Lower leg skin (tissue), 4 donors: ENCODE measurements at regions not wholly inside any gene's neighbourhood (a gene's known extent, or its start where the extent isn't known, plus 50 kb on each side); places are given as distances from the start of the nearest gene placed in this dataset.

ENCODE experiments used
- DNase-seq, 2 donors: peaks; one replicate each; pipeline ENCODE4 v3.0.0-alpha.2; 2019; ENCODE audit warnings: low spot score in 2 of 2
- H3K4me3 ChIP-seq: fragments of 200-600 bp; sonication (generic); 2 replicates; pipeline ENCODE4 v1.5.1; 2017; ENCODE audit warnings: mild to moderate bottlenecking, low read depth; ENCODE audit not compliant: poor library complexity, severe bottlenecking
- CTCF ChIP-seq, 3 donors: fragments of 450-650 bp; IDR thresholded peaks; one replicate each; pipeline ENCODE4 v1.5.1; 2016; ENCODE audit warnings: antibody characterized with exemption in 3 of 3, mild to moderate bottlenecking in 3 of 3, moderate library complexity in 2 of 3
- POLR2A ChIP-seq, 2 donors: fragments of 450-650 bp; IDR thresholded peaks; one replicate each; pipeline ENCODE4 v1.6.1; 2016 to 2017; ENCODE audit warnings: antibody characterized with exemption in 2 of 2, mild to moderate bottlenecking in 1 of 2, moderate library complexity in 1 of 2
- WGBS, 2 donors: methylation state at CpG; one replicate each; pipeline ENCODE4 v1.1.5; 2018; 5-methylcytosine and 5-hydroxymethylcytosine counted together
- intact Hi-C: fragments of 100-400 bp; cut with DNase I; formaldehyde crosslinking; loops from one replicate; pipeline ENCODE4 v1.15.0; 2023; ENCODE audit warnings: low total_unique reads

GRCh38 chr7:348962-349743 is 59.2 kb downstream of the FOXL3 start:
- TF ChIP-seq CTCF (IDR thresholded peaks at IDR 0.05) (no peak), POLR2A (IDR thresholded peaks at IDR 0.05) (no peak)
- intact Hi-C loops = no loop called here
- DNase-seq = no peak
- no peak overlapping the region for H3K4me3 ChIP-seq
- 54 to 56% methylated on average over 22 to 28 of the region's 34 CpGs for WGBS, 2 donors

- DNase-seq = no peak
- no peak for TF ChIP-seq POLR2A (IDR thresholded peaks at IDR 0.05)
- no peak for TF ChIP-seq CTCF (IDR thresholded peaks at IDR 0.05)
- 66 to 68% methylated on average over 20 of the region's 20 CpGs for WGBS, 2 donors
- intact Hi-C loops = no loop called here
- H3K4me3 ChIP-seq = no peak overlapping the region
Measured at GRCh38 chr7:351256-351655, 61.3 kb downstream of the FOXL3 start.

GRCh38 chr7:351681-352480 is 61.9 kb downstream of the FOXL3 start:
- no peak overlapping the region for H3K4me3 ChIP-seq
- intact Hi-C loops = no loop called here
- TF ChIP-seq CTCF (IDR thresholded peaks at IDR 0.05) = no peak
- TF ChIP-seq POLR2A (IDR thresholded peaks at IDR 0.05) = no peak
- no peak for DNase-seq
- WGBS, 2 donors = 77 to 80% methylated on average over 41 of the region's 41 CpGs

- no peak for DNase-seq
- intact Hi-C loops = no loop called here
- TF ChIP-seq CTCF (IDR thresholded peaks at IDR 0.05) (no peak), POLR2A (IDR thresholded peaks at IDR 0.05) (no peak)
- no peak overlapping the region for H3K4me3 ChIP-seq
- WGBS, 2 donors = 78 to 80% methylated on average over 25 to 26 of the region's 28 CpGs
Measured at GRCh38 chr7:353746-354325, 63.9 kb downstream of the FOXL3 start.

GRCh38 chr7:354597-355470 is 64.9 kb downstream of the FOXL3 start:
- TF ChIP-seq POLR2A (IDR thresholded peaks at IDR 0.05) = no peak
- no peak for TF ChIP-seq CTCF (IDR thresholded peaks at IDR 0.05)
- DNase-seq = no peak
- no peak overlapping the region for H3K4me3 ChIP-seq
- intact Hi-C loops = no loop called here
- 86% methylated on average over 24 of the region's 24 CpGs for WGBS, 2 donors
